Brain microvascular endothelial cell (primary cell): ENCODE measurements at regions not wholly inside any gene's neighbourhood (a gene's known extent, or its start where the extent isn't known, plus 50 kb on each side); places are given as distances from the start of the nearest gene placed in this dataset.

Experiments
- DNase-seq: peaks from one replicate; pipeline ENCODE4 v3.0.0-alpha.2; 2020
- H3K27ac ChIP-seq: fragments of 250-450 bp; sonication (Bioruptor Pico); 2 replicates; pipeline ENCODE4 v1.5.1; 2020; ENCODE audit warnings: mild to moderate bottlenecking, moderate library complexity
- H3K27me3 ChIP-seq: fragments of 250-450 bp; sonication (Bioruptor Pico); replicated peaks from 2 replicates; pipeline ENCODE4 v1.5.1; 2020; ENCODE audit warnings: mild to moderate bottlenecking
- H3K36me3 ChIP-seq: fragments of 250-450 bp; sonication (Bioruptor Pico); replicated peaks from 2 replicates; pipeline ENCODE4 v1.5.1; 2020; ENCODE audit warnings: mild to moderate bottlenecking
- H3K4me3 ChIP-seq: 2 replicates; pipeline ENCODE4 v1.5.1; 2011; ENCODE audit warnings: low read depth, mild to moderate bottlenecking, control low read depth, low read length, moderate library complexity
- in situ Hi-C: cut with HindIII; loops from 2 replicates; pipeline ENCODE4 v1.10.0; 2017; ENCODE audit warnings: low sequenced_read_pairs, low pct_ligation_motif_present
- TF ChIP-seq, protein P1 (sequence below): IDR thresholded peaks from 2 replicates; pipeline ENCODE4 v1.5.1; 2011; ENCODE audit warnings: low read depth, mild to moderate bottlenecking, moderate library complexity, low read length, control low read depth, inconsistent platforms; ENCODE audit errors: missing control alignments

DNA sequence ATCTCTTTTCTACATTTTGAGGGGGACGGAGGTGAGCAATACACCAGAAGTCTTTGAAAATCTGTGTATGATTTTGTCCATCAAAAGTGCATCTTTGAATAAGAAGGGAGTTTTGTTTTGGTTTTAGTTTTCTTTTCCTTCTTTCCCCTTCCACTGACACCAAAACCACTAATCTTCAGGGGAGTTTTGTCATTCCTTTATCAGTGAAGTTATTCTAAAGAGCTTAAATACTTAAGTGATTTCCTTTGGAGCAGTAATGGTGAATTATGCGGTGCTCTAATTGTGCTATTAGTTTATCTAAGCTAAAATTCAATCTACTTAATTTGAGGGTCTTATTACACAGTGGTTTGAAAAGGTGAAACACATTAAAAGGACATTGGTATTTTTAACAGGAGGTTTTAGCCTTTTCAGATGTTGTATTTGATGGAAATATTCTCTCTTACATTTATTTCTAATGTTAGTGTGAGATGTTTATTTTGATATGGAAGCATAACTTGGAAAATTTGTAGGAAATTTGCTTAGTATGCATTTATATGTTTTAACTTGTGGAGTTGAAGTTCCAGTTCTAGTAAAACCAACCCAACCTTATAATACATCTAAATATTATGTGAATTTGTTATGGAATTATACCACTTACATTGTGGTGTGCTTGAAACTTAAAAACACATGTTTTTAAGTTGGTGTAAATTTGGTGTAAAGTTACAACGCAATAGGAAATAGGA lies 124.9 kb downstream of the PCDH7 start:
- no peaks in the 10 kb centered on the region for H3K36me3 ChIP-seq
- no peak overlapping the region for H3K4me3 ChIP-seq
- H3K27me3 ChIP-seq: no peaks in the 10 kb centered on the region
- DNase-seq: no peak
- no peak overlapping the region for H3K27ac ChIP-seq
- in situ Hi-C loops: no loop called here
- TF ChIP-seq, protein P1, sequence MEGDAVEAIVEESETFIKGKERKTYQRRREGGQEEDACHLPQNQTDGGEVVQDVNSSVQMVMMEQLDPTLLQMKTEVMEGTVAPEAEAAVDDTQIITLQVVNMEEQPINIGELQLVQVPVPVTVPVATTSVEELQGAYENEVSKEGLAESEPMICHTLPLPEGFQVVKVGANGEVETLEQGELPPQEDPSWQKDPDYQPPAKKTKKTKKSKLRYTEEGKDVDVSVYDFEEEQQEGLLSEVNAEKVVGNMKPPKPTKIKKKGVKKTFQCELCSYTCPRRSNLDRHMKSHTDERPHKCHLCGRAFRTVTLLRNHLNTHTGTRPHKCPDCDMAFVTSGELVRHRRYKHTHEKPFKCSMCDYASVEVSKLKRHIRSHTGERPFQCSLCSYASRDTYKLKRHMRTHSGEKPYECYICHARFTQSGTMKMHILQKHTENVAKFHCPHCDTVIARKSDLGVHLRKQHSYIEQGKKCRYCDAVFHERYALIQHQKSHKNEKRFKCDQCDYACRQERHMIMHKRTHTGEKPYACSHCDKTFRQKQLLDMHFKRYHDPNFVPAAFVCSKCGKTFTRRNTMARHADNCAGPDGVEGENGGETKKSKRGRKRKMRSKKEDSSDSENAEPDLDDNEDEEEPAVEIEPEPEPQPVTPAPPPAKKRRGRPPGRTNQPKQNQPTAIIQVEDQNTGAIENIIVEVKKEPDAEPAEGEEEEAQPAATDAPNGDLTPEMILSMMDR: no peak

DNA sequence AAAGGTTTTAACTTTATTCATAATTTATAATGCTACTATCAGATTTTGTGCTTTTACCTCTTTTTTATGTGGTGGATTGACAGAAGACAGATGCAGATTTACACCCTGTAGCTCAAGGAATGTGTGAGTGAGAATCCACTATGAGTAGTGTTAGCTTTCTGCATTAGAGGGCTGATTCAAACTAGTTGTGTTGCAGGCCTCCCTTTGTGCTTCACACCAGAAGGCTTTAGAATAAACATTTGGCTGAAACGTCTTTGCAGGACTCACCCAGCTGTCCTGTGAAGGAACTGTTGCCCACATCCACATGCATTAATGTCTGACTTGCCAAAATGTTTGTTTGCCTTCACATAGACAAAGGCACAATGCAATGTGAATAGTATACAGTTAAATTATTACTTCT lies 127.0 kb downstream of the PCDH7 start:
- DNase-seq: no peak
- H3K27me3 ChIP-seq: no peaks in the 10 kb centered on the region
- no peak overlapping the region for H3K27ac ChIP-seq
- H3K36me3 ChIP-seq: no peaks in the 10 kb centered on the region
- in situ Hi-C loops: no loop called here
- H3K4me3 ChIP-seq: no peak overlapping the region
- TF ChIP-seq, protein P1: no peak

DNA sequence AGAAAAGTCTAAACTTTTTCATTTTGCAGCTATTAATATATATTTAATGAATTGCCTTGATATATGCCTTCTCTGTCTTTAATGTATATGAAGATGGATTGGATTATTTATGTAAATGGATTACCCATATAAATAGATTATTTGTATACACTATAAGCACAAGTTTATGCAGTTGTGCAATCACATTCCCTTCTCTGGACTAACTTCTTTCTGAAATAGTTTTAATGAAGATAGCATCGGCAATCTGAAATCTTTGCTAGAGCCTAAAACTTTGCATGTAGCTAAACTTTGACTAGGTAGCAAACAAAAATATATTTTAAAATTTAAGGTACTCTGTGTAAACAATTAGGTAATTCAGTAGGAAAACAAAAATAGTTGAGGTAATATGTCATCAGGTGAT lies 127.8 kb downstream of the PCDH7 start:
- Histone ChIP-seq H3K36me3 (no peaks in the 10 kb centered on the region), H3K27me3 (no peaks in the 10 kb centered on the region), H3K27ac (no peak overlapping the region), H3K4me3 (no peak overlapping the region)
- in situ Hi-C loops: no loop called here
- TF ChIP-seq, protein P1: no peak
- no peak for DNase-seq

DNA sequence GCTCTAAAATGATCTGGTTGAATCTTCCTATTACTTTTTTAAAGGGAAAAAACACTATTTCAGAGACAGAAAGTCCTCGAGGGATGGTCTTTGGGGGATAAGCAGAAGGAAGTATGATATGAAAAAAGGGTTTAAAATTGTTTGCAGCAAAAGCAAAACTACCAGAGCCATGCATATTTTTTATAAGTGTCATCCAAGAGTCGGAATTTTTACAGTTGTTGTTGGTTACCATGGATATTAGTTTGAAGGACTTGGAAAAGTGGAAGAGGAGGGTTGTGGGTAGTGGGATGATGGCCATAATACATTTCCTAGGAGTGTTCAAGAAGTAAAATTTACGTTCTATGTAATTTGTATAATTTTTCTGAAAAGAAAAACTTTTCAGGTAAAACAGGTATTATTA lies 134.4 kb downstream of the PCDH7 start:
- H3K4me3 ChIP-seq: no peak overlapping the region
- in situ Hi-C loops: no loop called here
- no peak for DNase-seq
- no peaks in the 10 kb centered on the region for H3K27me3 ChIP-seq
- no peaks in the 10 kb centered on the region for H3K36me3 ChIP-seq
- no peak overlapping the region for H3K27ac ChIP-seq
- TF ChIP-seq, protein P1: no peak

DNA sequence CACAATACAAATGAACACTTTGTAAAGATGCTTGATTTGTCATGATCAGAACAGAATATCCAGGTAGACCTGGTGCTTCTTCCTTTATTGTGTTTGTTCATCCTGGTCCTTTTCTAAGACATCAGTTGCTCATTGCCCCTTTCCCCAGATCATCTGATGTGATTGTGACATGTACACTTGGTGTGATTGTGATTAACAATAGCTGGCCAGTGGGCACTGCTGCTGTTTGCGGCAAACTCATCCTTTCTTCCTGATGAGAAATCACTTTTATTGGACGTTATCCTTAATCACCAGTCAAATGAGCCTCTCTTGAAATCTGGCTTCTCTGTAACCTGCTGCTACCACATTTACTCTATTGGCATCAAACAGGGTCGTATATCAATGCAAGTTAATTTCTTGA lies 135.1 kb downstream of the PCDH7 start:
- Histone ChIP-seq H3K27me3 (no peaks in the 10 kb centered on the region), H3K36me3 (no peaks in the 10 kb centered on the region), H3K27ac (no peak overlapping the region), H3K4me3 (no peak overlapping the region)
- DNase-seq: no peak
- in situ Hi-C loops: no loop called here
- TF ChIP-seq, protein P1: no peak
